ENCODE measurements at regions not wholly inside any gene's neighbourhood (a gene's known extent, or its start where the extent isn't known, plus 50 kb on each side); places are given as distances from the start of the nearest gene placed in this dataset.

DNA sequence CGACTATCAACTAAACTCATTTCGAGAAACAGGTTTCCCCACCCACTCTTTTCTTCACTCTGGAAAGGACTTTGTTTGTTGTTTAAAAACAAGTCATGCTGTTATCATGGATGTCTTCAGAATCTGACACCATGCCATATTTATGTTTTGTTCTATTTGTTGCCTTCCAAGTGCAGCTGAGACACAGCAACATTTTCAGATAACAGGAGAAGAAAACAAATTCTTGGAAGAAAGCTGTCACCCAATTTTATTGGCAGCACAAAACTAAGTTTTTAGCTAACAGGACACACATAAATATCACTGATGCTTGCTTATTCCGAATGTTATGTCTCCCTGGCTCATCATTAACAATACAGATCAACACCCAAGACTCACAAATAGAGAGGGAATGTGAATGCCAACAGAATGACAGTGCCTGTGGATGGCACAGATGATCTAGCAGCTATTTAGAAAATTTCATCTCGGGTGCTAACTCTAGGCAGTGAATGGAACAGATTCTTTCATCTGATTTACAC, 147.9 kb downstream of the RPS29 start:
- H3K9me3 ChIP-seq: no peaks in the 10 kb centered on the region
- TF ChIP-seq, protein P1, sequence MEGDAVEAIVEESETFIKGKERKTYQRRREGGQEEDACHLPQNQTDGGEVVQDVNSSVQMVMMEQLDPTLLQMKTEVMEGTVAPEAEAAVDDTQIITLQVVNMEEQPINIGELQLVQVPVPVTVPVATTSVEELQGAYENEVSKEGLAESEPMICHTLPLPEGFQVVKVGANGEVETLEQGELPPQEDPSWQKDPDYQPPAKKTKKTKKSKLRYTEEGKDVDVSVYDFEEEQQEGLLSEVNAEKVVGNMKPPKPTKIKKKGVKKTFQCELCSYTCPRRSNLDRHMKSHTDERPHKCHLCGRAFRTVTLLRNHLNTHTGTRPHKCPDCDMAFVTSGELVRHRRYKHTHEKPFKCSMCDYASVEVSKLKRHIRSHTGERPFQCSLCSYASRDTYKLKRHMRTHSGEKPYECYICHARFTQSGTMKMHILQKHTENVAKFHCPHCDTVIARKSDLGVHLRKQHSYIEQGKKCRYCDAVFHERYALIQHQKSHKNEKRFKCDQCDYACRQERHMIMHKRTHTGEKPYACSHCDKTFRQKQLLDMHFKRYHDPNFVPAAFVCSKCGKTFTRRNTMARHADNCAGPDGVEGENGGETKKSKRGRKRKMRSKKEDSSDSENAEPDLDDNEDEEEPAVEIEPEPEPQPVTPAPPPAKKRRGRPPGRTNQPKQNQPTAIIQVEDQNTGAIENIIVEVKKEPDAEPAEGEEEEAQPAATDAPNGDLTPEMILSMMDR (IDR thresholded peaks at IDR 0.05): no peak
- TF ChIP-seq POLR2A (IDR thresholded peaks at IDR 0.05): no peak
- TF ChIP-seq EP300 (IDR thresholded peaks at IDR 0.05): no peak
- H3K4me1 ChIP-seq (ENCODE audit: insufficient read depth): no peaks in the 10 kb centered on the region
- no peaks in the 10 kb centered on the region for H3K36me3 ChIP-seq
- no peaks in the 10 kb centered on the region for H3K27me3 ChIP-seq
- intact Hi-C loops (cut with DNase I): no loop called here
- WGBS, 3 donors: 4 to 19% (median 8%) methylated on average over 4 of the region's 4 CpGs
- DNase-seq: no peak
- no peak overlapping the region for H3K4me3 ChIP-seq
- no peak overlapping the region for H3K27ac ChIP-seq

DNA sequence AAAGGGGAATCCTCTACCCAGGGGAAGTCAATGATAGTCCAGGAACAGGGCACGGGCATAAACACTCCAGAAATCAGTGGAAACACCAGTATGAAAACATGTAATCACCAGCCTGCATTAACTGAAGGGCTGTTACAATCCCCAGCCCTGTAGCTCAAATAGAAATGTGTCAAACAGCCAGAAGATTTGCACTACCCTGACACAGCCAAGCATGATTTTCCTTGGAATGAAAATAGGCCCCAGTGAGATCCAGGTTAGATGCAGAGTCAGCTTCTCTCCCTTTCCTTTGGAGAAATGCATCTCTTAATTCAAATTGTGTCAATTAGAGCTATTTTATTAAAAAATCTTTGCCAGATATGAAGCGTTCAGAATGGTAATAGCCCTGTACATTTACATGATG, 158.1 kb downstream of the RPS29 start:
- no peak for DNase-seq
- 72 to 84% (median 75%) methylated on average over 2 of the region's 2 CpGs for WGBS, 3 donors

DNA sequence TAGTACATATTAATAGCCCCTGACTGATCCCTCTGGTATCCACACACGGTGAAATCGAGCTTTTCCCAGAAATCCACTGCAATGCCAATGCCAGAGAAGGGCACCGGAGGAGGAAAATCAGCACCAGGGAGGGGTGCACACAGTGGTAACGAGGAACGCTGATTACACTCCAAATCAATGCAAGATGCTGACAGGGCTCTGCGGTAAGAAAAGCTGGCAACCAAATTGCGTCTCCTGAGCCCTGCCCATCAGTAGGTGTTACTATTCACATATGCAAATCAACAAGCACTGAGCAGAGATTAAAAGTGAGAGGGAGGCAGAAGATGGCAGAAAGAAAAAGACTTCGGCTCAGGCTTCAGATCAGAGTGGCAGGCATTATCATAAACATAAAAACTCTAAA, 159.1 kb downstream of the RPS29 start:
- Histone ChIP-seq H3K27me3 (no peaks in the 10 kb centered on the region), H3K4me3 (no peak overlapping the region), H3K9me3 (no peaks in the 10 kb centered on the region), H3K36me3 (no peaks in the 10 kb centered on the region), H3K27ac (no peak overlapping the region), H3K4me1 (ENCODE audit: insufficient read depth) (no peaks in the 10 kb centered on the region)
- DNase-seq: no peak
- WGBS, 3 donors: 38 to 45% (median 44%) methylated on average over 8 of the region's 8 CpGs
- TF ChIP-seq POLR2A (IDR thresholded peaks at IDR 0.05) (no peak), EP300 (IDR thresholded peaks at IDR 0.05) (no peak)
- TF ChIP-seq, protein P1 (IDR thresholded peaks at IDR 0.05): no peak
- intact Hi-C loops (cut with DNase I): no loop called here

More for the DNA sequence above, 158.1 kb downstream of the RPS29 start:
- intact Hi-C loops (cut with DNase I): no loop called here
- Histone ChIP-seq H3K36me3 (no peaks in the 10 kb centered on the region), H3K27ac (no peak overlapping the region), H3K4me1 (ENCODE audit: insufficient read depth) (no peaks in the 10 kb centered on the region), H3K4me3 (no peak overlapping the region), H3K27me3 (no peaks in the 10 kb centered on the region), H3K9me3 (no peaks in the 10 kb centered on the region)
- TF ChIP-seq, protein P1 (IDR thresholded peaks at IDR 0.05): no peak
- TF ChIP-seq EP300 (IDR thresholded peaks at IDR 0.05) (no peak), POLR2A (IDR thresholded peaks at IDR 0.05) (no peak)

DNA sequence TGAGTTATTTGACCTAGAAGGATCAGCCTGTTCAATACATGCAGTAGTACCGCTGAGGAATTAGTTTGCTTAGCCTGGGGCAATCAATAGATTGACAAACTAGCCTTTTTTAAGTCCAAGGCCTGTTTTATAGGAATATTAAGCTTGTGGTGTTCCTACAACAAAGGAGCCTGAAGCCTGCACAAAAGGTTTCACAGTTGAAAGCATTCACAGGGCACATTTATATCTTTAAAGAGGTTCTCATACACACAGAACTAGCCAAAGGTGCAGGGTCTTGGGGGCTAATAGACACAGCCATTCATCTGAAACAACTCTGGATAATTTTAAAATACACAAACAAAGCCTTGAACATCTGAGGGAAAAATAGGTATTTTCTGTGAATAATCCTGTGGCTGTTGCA, 160.3 kb downstream of the RPS29 start:
- Histone ChIP-seq H3K4me1 (ENCODE audit: insufficient read depth) (no peaks in the 10 kb centered on the region), H3K4me3 (no peak overlapping the region), H3K36me3 (no peaks in the 10 kb centered on the region), H3K27me3 (no peaks in the 10 kb centered on the region), H3K27ac (no peak overlapping the region), H3K9me3 (no peaks in the 10 kb centered on the region)
- TF ChIP-seq POLR2A (IDR thresholded peaks at IDR 0.05): no peak
- TF ChIP-seq EP300 (IDR thresholded peaks at IDR 0.05): no peak
- TF ChIP-seq, protein P1 (IDR thresholded peaks at IDR 0.05): no peak
- intact Hi-C loops (cut with DNase I): no loop called here
- 88 to 97% (median 92%) methylated on average over 1 of the region's 1 CpG for whole genome bisulfite sequencing, 3 donors
- no peak for DNase-seq

Data from ovary (tissue), 7 donors.